ENCODE measurements at regions not wholly inside any gene's neighbourhood (a gene's known extent, or its start where the extent isn't known, plus 50 kb on each side); places are given as distances from the start of the nearest gene placed in this dataset.

GRCh38 chr6:120228297-120228696, 878.7 kb upstream of the MAN1A1 start:
- no peak for DNase-seq (ENCODE audit: low spot score)

- no peak for DNase-seq (ENCODE audit: low spot score)
Observed at GRCh38 chr6:120219339-120219738, 869.8 kb upstream of the MAN1A1 start.

- DNase-seq (ENCODE audit: low spot score) = no peak
Observed at GRCh38 chr6:120214088-120214499, 864.5 kb upstream of the MAN1A1 start.

GRCh38 chr6:120211955-120212792, 862.6 kb upstream of the MAN1A1 start:
- DNase-seq (ENCODE audit: low spot score) = no peak

- DNase-seq (ENCODE audit: low spot score) = no peak
Observed at GRCh38 chr6:120202878-120203277, 853.3 kb upstream of the MAN1A1 start.

- no peak for DNase-seq (ENCODE audit: low spot score)
Observed at GRCh38 chr6:120200853-120201252, 851.3 kb upstream of the MAN1A1 start.

- DNase-seq (ENCODE audit: low spot score) = peak; percentile 1
Observed at GRCh38 chr6:120198033-120198432, 848.5 kb upstream of the MAN1A1 start.

- no peak for DNase-seq (ENCODE audit: low spot score)
Observed at GRCh38 chr6:120186080-120186479, 836.5 kb upstream of the MAN1A1 start.

GRCh38 chr6:120173250-120173649, 823.7 kb upstream of the MAN1A1 start:
- no peak for DNase-seq (ENCODE audit: low spot score)

- no peak for DNase-seq (ENCODE audit: low spot score)
Observed at GRCh38 chr6:120164531-120164930, 815.0 kb upstream of the MAN1A1 start.

GRCh38 chr6:120157873-120158272, 808.3 kb upstream of the MAN1A1 start:
- DNase-seq (ENCODE audit: low spot score) = no peak

GRCh38 chr6:120147071-120147871, 797.7 kb upstream of the MAN1A1 start:
- no peak for DNase-seq (ENCODE audit: low spot score)

GRCh38 chr6:120141601-120142000, 792.0 kb upstream of the MAN1A1 start:
- DNase-seq (ENCODE audit: low spot score) = no peak

- DNase-seq (ENCODE audit: low spot score) = no peak
Observed at GRCh38 chr6:120137492-120137891, 787.9 kb upstream of the MAN1A1 start.

GRCh38 chr6:120129228-120129627, 779.7 kb upstream of the MAN1A1 start:
- no peak for DNase-seq (ENCODE audit: low spot score)

- DNase-seq (ENCODE audit: low spot score) = no peak
Observed at GRCh38 chr6:120122401-120122800, 772.8 kb upstream of the MAN1A1 start.

- DNase-seq (ENCODE audit: low spot score) = no peak
Observed at GRCh38 chr6:120116343-120116742, 766.8 kb upstream of the MAN1A1 start.

GRCh38 chr6:120112980-120113379, 763.4 kb upstream of the MAN1A1 start:
- DNase-seq (ENCODE audit: low spot score) = no peak

- no peak for DNase-seq (ENCODE audit: low spot score)
Observed at GRCh38 chr6:120111001-120111400, 761.4 kb upstream of the MAN1A1 start.

GRCh38 chr6:120108061-120108795, 758.7 kb upstream of the MAN1A1 start:
- DNase-seq (ENCODE audit: low spot score) = no peak

GRCh38 chr6:120103618-120104017, 754.1 kb upstream of the MAN1A1 start:
- no peak for DNase-seq (ENCODE audit: low spot score)

GRCh38 chr6:120096696-120097260, 747.2 kb upstream of the MAN1A1 start:
- no peak for DNase-seq (ENCODE audit: low spot score)

All from SW480 (cell line).